NCI-H2196 (cell line): ENCODE measurements at regions not wholly inside any gene's neighbourhood (a gene's known extent, or its start where the extent isn't known, plus 50 kb on each side); places are given as distances from the start of the nearest gene placed in this dataset.
A peak's percentile ranks its signal among the peaks of the same experiment; 100 is the strongest.

Experiments
- DNase-seq: peaks from one replicate; lab custom pipeline; 2025; ENCODE audit not compliant: unreplicated experiment; lab: John Stamatoyannopoulos, UW

DNA sequence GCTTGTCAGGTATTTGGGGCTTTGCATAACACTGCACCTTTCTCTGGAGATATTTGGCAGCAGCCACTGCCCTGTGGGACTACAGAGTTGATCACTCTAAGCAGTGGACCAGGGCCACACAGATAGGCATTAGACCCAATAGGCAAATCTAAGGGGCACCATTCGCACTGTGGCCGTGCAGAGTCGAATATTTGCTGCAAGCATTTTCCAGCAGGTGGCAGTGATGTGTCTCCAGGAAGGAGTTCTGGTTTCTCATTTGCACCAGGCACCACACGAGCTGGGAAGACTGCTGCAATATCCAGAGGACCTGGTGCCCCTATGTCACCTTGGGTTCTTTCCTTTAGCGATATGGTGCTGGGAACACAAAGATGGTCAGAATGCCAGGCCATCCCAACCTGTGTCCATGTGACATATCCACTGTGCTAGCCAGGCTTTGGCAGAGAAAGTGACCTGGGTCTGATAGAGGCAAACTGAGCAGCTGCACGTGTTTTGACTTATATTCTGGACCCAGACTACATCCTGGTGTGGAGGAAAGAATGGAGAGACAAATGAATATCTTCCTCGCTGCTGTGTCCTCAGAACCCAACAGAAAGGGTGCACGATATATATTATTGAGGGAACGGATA, 318.7 kb downstream of the BUD13 start:
- DNase-seq = peak; percentile 65

DNA sequence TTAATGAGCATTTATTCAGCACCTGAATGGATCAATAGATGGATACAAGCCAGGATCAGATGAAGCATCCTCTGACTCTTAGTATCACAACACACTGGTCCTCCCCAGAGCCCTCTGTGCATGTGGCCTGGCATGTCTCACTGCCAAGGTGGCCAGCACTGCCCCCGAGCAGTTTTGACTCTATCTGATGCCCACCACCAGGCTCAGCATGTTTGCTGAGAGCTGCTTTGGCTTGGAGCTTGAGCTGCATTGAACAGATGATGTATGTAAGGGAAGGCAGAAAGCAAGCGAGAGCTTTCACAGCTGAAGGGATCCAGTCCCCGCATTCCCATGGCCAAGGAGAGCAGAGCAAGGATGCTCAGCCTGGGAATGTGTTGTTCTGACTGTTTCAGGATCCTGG, 320.3 kb downstream of the BUD13 start:
- no peak for DNase-seq

DNA sequence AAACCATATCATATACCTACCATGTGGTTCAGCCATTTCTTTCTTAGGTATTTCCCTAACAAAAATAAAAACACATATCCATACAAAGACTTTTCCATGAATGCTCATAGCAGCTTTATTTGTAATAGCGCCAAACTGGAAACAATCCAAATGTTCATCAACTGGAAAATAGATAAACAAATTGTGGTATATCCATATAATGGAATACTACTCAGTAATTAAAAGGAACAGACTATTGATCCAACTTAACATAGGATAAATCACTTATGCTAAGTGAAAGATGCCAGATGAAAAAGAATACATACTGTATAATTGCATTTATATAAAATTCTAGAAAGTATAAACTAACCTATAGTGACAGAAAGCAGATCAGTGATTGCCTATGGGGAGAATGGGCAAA, 323.3 kb downstream of the BUD13 start:
- DNase-seq = no peak

DNA sequence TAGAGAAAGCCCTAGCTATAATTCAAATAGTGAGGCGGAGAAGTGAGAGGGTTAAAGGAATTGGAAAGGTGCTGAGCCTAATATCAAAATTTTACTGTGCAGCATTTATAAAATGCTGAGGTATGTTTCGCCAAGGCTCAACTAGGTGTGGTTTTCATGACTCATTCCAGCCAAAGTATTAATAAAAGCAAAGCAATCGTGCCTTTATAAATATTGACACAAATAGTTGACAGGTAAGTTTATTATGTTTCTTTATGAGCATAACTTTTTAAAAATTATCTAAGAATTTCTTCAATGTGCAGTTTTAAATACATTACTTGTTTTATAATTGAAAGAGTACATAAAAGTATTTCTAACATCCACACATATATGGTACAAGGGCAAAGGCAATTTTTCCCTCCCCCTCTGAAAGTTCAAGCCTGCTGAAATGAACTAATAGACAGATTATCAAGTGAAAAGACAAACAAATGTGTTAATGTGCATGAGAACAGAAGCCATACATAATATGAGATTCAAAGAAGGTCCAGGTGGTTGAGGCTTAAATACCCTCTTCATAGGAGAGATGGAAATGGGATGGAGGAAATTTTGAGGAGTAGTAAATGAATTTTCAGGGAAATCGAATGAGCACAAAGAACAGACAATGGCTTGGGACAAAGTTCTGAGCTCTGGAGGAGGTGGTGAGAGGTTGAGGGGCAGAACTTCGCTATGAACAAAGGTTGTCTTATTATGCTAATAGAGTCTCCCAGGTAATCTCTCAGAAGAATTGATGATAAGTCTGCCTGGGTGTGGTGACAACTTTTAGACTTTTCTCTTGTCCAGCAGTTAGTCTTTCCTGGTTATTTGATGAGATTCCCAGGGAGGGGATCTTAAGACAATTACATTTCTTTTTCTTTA, 326.5 kb downstream of the BUD13 start:
- no peak for DNase-seq

DNA sequence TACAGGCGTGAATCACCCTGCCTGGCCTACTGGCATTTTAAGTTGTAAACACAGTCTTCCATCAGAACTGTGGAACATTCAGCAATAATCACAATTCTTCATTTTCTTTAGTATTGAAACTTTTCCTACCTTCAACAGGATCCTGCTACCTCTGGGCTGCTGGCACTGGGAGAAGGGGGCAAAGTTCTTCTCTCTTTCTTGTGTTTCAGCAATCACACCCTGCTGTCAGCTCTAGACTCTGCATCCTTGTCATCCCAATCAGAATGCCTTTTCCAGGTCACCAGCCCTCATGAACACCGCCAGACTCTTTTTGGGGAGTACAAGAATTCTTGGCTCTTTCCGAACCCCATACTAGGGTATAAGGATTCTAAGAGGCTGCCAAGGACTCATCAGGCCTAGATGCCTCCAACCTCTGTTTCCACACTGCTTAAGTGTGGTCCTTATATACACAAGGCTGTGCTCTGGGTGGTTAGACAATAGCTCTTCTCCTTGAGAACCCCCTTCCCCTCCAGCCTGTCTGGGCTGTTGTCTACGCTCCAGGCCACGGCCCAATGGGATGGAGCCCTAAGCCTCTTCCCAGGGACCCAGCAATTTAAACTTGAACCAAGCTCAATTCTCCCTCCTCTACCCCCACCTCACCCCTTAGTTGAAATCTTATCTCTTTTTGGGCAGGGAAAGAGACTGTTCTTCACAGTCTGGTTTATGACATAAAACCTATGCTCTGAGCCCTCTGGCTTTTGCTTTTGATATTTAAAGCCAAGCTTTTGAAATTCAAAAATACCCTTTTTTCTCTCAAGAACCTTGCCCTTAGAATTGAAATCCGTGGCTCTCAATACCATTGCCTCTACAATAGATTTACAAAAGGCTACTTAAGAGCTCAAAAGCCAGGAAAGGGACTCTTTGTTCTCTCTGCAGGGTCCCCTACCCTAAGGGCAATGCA, 327.4 kb downstream of the BUD13 start:
- no peak for DNase-seq

DNA sequence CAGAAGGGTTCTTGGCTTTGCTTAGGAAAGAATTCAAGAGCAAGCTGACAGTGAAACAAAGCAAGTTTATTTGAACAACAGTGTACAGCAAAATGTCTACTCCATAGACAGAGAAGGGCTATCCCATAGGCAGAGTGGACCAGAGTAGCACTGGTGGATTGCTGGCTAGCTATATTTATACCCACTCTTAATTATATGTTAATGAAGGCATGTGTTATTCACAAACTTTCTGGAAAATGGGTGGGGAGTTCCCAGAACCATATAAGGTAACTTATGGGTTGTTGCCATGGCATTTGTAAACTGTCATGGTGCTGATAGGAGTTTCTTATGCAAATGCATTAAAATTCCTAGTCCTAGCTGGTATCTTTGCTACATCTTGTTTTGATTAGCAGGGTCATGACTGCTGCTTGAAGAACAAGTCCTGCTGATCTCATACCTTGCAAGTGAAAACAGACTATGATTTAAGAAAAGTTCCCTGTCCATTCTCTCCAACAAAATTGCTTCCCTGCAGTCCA, 330.5 kb downstream of the BUD13 start:
- no peak for DNase-seq

DNA sequence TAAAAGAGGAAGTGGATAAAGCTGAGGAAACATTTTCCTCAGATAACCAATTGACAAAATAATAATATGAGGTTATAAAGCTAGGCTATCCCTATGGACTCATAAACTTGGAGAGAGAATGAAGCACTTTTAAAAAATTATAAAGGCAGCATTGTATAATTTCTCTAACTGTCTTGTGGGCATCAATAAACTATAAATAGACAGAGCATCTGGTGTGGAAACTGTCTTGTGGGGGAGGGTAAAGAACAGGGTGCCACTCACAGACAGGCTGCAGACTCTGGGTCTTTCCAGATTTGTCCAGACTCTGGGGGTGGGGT, 333.5 kb downstream of the BUD13 start:
- no peak for DNase-seq

DNA sequence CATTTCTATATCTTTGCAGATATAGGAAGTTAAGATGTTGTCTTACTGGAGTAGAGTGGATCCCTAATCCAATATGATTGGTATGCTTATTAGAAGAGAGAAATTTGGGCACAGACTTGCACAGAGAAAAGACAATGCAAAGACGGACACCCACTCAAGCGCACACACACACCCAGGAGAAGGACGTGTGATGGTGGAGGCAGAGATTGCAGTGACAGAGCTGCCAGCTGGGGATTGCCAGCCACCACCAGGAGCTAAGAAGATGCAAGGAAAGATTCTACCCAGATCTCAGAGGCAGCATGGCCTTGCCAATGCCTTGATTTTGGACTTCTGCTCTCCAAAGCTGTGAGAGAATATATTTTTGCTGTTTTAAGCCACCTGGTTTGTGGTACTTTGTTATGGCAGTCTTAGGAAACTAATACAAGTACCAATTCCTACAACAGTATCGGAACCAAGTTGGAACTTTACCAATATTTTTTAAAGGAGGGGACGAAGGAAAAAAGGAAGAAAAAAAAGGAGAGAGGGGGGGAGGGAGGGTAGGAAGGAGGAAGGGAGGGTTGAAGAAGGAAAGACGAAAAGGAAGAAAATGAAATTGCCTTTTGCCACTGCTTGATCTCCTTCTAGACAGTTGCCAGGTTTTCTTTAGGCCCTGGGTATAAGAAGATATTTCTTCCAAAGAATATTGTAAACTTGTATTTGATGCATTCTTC, 334.0 kb downstream of the BUD13 start:
- no peak for DNase-seq

DNA sequence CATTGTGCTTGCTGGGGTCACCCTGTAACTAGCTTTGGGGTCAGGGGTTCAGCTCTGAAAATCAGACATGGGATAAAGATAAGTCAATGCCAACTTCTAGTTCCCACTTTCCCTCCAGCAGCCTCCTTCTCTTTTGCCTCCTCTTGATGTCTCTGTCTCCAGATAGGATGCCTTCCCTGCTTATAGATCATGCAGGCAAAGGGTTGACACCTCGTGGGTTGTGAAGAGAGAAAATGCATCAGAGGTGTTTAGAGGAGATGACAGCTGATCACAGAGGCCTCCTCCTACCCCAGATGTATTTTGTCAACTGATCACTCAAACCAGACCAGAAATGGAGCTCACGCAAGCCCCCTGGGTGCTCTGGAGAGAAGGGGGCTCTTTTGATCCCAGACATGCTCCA, 337.8 kb downstream of the BUD13 start:
- no peak for DNase-seq

DNA sequence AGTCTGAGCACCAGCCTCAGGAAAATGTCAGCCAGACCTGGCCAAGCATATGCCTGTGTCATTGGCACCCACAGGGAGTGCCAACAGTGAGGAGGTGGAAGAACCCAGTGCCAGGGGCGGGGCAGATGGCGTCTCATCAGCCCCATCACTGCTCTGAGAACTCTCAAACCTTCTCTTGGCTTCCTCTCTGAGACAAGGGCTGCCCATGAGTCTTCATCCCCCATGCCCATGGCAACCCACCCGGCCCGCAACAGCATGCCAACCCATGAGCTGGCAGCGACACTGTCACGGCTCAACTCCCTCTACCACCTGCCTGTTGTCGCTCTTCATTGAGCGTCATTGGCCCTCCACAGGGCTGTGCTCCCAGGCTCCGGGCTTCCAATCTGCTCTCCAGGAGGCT, 340.5 kb downstream of the BUD13 start:
- no peak for DNase-seq

DNA sequence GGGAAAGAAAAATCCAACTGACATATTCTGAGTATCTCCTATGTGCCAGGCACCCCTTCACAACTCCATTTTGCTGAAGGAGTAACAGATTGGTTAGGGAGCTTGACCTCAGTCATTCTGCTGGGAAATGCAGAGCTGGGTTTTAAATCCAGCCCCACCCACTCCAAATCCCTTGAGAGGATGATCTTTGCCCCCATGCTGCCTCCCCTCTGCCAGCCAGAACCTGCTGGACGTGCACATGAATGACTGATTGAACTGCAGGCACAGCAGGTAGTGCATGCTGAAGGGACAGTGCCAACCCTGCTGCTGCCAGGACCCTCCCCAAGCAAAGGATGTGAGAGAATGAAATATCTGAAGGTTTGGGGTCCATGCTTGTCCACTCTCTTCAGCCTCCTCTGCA, 340.9 kb downstream of the BUD13 start:
- no peak for DNase-seq

DNA sequence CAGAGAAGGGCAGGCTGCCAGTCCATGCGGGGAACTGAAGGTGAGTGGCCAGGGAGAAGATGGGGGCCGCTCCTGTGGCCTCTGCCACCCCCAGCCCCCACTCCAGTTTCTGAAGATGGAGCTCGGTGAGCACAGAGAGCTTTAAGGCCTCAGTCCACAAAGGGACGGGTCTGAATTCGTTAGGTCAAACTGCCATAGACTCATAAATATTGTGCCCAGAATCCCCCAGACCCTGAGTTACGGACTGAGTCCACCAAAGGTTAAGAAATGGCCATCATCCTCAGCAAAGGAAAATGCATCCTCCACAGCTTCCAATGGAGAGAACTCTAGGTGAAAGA, 344.2 kb downstream of the BUD13 start:
- DNase-seq = no peak

DNA sequence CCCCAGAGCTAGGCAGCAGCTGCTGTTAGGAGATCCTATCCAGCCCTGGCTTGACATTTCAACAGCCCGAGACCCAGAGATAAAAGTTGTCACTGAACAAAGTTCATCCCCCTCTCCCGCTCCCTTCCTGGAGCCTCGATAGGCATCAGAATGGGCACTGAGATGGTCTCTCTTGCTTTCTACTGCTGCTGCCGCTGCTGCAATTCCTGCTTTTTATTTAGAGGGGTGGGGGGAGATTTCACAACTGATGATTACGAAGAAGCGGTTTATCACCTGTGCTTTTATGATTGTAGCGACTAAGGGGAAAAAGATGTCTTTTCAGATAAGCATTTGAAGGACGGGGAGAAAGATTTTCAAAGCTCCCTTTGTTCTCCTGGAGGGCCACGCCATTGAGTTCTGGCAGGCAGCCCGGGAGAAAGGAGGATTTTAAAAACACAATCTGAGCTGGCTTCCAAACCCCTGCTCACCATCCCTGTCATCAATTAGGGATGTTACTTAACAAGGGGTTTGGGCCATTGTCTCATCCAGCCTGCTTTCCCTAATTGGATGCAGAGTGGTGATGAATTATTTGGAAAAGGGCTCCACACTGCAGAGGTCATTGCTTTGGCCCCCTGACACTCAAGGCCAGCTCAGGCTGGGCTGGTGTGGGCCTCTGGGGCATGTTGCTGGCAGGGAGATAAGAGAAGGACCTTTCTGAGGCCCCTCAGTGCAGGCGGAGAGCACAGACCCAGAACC, 344.7 kb downstream of the BUD13 start:
- peak; percentile 72 for DNase-seq

DNA sequence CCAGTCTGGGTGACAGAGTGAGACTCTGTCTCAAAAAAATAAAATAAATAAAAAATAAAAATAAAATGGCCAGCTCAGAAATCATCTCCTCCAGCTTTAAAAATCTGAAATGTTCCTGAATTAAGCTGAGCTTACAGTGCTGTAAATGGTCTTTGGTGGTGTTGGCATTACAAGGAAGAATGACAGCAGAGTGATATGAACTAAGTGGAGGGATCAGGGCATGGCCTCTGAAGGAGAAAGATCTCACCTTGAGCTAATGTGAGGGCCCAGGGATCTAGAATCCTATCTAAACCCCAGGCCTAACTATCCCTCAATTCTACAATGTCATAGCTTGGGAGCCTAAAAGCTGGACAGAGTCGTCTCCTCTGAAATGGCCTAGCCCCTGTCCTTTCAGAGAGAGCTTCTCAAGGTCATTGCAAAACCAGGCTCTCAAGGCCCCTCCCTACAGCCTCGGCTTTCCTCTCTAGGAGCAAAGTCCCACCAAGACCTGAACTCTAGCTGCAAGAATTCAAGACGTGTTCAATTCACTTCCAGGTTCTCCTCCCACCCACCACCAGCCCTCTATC, 345.4 kb downstream of the BUD13 start:
- no peak for DNase-seq

DNA sequence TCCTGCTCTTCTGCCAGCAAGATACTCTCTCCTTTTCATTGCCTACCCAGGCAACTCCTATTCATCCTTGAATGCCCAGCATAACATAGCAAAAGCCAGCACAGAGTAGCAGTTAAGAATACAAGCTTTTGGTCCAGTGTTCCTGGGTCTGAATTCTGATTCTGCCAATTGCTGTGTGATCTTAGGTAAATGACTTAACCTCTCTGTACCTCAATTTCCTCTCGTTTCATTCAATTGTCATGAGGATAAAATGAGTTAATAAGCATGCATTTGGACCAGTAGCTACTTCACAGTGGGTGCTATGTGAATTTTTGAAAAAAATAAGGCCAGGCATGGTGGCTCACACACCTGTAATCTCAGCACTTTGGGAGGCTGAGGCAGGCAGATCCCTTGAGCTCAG, 346.0 kb downstream of the BUD13 start:
- DNase-seq = no peak

DNA sequence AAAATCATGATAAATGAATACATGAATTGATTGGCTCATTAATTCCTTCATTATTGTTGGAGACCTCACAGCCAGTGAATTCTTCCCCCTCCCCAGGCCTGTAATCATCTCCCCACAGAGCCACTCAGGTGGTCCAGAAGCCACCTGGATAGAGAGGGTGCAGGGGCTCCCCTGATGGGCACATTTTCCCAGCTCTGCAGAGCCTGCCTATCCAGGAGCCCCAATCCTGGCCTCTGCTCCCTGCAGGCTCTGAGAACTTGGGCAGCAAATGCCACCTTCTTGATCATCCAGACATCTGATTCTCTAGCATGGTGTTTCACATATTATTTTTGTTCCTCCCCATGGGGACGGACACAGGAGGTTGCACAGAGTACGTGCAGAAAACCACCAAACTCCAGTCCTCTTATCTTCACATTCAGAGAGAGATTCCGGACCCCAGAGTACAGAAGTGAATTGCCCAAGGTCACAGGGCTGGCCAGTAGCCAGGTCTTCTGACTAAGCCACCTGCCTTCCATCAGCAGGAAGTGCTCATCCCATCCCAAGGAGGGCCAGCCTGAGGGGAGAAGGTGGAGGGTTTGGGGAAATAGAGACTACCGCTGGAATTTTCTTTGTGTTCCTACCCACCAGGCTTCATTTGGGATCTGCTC, 348.0 kb downstream of the BUD13 start:
- no peak for DNase-seq

DNA sequence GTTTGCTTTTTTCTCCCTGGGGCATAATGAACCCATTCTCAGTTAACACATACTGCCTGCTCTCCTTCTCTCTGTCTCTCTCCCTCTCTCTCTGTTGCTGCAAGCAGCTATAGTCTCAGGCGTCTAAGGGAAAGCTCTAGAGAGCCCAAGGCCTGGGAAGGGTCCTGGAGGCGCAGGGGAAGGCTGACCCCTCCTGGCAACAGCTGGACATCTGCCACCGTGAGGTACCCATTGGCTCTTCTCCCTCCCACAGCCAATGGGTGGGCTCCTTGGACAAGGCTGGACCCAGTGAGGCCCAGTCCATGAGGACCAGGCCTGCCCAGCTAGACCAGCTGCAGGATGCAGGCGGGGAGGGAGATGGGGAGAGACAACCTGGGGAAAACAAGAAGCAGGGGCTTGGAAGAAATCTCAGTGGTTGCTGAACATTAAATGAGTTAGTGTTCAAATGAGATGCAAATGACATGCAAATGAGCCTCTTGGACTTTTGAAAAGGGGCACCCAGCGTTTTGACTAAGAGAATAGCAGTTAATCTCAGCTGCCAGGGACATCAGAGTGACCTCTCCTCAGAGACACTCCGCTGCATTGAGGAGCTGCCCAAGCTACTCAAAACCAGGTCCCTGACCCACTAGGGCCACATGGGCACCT, 349.7 kb downstream of the BUD13 start:
- peak; percentile 14 for DNase-seq

DNA sequence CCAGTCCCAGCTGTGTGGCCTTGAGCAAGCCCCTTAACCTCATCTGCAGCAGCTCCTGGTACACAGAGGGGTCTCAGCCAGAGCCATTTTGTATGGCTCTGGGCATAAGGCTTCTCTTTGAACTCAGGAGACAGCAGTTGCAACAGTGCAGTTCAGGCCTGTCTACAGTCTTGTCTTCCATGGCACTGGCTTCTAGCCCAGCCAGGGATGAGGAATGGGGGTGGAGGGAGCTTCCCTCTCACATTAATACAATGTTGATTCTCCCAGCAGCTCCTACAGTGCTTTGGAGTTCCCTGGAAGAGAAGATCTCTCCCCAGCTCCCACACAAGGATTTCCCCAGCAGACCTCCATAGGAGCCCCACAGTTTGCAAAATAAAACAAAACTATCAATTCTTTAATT, 350.2 kb downstream of the BUD13 start:
- DNase-seq = no peak
